ENCODE measurements at regions not wholly inside any gene's neighbourhood (a gene's known extent, or its start where the extent isn't known, plus 50 kb on each side); places are given as distances from the start of the nearest gene placed in this dataset.

DNA sequence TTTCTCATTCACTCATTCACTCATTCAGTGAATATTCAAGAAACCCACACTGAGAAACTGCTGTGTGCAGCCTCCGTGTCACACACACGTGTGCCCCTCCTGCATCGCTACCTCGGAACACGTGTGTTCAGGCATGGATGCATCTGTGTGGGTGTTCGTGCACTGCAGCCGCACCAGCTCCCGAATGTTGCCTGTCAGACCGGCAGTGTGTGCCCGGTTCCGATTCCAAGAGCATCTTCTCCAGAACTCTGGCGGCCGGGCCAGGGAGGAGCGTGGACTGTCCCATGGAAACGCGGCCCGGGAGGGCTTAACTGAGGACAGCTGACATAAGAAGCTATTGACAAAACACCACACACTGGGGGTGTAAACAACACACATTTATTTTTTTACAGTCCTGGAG is 216.0 kb downstream of the DLL1 start (continued):
- TF ChIP-seq, protein P1, sequence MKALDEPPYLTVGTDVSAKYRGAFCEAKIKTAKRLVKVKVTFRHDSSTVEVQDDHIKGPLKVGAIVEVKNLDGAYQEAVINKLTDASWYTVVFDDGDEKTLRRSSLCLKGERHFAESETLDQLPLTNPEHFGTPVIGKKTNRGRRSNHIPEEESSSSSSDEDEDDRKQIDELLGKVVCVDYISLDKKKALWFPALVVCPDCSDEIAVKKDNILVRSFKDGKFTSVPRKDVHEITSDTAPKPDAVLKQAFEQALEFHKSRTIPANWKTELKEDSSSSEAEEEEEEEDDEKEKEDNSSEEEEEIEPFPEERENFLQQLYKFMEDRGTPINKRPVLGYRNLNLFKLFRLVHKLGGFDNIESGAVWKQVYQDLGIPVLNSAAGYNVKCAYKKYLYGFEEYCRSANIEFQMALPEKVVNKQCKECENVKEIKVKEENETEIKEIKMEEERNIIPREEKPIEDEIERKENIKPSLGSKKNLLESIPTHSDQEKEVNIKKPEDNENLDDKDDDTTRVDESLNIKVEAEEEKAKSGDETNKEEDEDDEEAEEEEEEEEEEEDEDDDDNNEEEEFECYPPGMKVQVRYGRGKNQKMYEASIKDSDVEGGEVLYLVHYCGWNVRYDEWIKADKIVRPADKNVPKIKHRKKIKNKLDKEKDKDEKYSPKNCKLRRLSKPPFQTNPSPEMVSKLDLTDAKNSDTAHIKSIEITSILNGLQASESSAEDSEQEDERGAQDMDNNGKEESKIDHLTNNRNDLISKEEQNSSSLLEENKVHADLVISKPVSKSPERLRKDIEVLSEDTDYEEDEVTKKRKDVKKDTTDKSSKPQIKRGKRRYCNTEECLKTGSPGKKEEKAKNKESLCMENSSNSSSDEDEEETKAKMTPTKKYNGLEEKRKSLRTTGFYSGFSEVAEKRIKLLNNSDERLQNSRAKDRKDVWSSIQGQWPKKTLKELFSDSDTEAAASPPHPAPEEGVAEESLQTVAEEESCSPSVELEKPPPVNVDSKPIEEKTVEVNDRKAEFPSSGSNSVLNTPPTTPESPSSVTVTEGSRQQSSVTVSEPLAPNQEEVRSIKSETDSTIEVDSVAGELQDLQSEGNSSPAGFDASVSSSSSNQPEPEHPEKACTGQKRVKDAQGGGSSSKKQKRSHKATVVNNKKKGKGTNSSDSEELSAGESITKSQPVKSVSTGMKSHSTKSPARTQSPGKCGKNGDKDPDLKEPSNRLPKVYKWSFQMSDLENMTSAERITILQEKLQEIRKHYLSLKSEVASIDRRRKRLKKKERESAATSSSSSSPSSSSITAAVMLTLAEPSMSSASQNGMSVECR (CRISPR knock-in tag; IDR thresholded peaks at IDR 0.05; ENCODE audit: borderline replicate concordance) = no peak
- TF ChIP-seq ZNF232 (CRISPR knock-in tag; IDR thresholded peaks at IDR 0.05) (no peak), NFATC4 (CRISPR knock-in tag; IDR thresholded peaks at IDR 0.05) (no peak), JAZF1 (CRISPR knock-in tag; IDR thresholded peaks at IDR 0.05) (no peak)

DNA sequence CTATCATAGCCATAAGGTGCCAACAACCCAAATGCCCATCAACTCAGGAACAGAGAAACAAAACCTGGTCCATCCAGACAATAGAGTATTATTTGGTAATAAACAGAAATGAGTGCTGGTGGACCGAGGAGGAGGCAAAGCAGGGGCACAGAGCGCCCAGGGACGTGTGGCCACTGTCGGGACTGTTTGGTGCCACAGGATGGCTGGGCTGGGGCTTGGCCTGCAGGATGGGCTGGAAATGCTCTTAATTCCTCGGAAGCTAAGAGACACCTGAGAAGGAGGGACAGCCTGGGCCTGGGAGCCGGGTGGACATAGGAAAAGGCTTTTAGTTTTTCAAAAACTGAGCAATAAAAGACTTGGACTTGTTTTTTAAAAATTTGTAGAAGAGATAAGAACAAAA is 216.4 kb downstream of the DLL1 start:
- H3K4me3 Mint-ChIP-seq = no peak overlapping the region
- TF ChIP-seq, protein P2, sequence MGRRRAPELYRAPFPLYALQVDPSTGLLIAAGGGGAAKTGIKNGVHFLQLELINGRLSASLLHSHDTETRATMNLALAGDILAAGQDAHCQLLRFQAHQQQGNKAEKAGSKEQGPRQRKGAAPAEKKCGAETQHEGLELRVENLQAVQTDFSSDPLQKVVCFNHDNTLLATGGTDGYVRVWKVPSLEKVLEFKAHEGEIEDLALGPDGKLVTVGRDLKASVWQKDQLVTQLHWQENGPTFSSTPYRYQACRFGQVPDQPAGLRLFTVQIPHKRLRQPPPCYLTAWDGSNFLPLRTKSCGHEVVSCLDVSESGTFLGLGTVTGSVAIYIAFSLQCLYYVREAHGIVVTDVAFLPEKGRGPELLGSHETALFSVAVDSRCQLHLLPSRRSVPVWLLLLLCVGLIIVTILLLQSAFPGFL (CRISPR knock-in tag; IDR thresholded peaks at IDR 0.05; ENCODE audit: borderline replicate concordance) = no peak
- TF ChIP-seq RELA (CRISPR knock-in tag; IDR thresholded peaks at IDR 0.05; ENCODE audit: borderline replicate concordance) (no peak), ZNF671 (CRISPR knock-in tag; IDR thresholded peaks at IDR 0.05) (no peak), FOXP1 (CRISPR knock-in tag; IDR thresholded peaks at IDR 0.05; ENCODE audit: borderline replicate concordance) (no peak), MYBL2 (CRISPR knock-in tag; IDR thresholded peaks at IDR 0.05) (no peak)
- DNase-seq (ENCODE audit: low spot score) (no peak), ATAC-seq (no peak)
- ChIA-PET CTCF (no interaction called here), POLR2A (no interaction called here)
- peaks cover 4% of the 10 kb centered on the region for H3K27me3 Mint-ChIP-seq (ENCODE audit: low read depth)
- peaks cover 20% of the 10 kb centered on the region for H3K36me3 Mint-ChIP-seq
- peaks cover 40% of the 10 kb centered on the region for H3K9me3 Mint-ChIP-seq
- 0 out of 2 replicates have a peak, but pooled peaks cover 4% of the 10 kb centered on the region for H3K4me1 Mint-ChIP-seq
- no peak overlapping the region for H3K27ac Mint-ChIP-seq

DNA sequence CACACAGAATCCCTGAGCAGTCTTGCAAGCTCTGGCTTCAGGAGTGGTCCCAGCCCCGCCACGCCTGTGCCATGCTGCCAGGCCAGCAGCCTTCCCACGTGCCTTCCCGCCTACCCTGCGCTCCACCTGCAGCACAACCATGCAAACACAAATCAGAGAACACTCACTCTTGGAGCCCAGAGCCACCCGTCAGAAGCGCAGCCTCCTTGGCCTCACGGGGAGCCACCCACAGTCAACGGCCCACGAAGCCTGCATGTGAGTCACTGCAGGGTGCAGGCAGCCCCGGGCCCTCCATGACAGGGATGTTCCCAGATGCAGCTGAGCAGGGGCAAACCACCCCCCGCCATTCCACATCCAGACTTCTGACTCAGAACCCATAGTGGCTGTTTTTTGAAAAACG is 217.0 kb downstream of the DLL1 start:
- DNase-seq (ENCODE audit: low spot score) (no peak), ATAC-seq (no peak)
- Mint-ChIP-seq H3K36me3 (peaks cover 18% of the 10 kb centered on the region), H3K9me3 (peaks cover 39% of the 10 kb centered on the region), H3K27me3 (ENCODE audit: low read depth) (peaks cover 4% of the 10 kb centered on the region; the same call in 1 of the 2 replicates), H3K4me1 (0 out of 2 replicates have a peak, but pooled peaks cover 4% of the 10 kb centered on the region), H3K4me3 (no peak overlapping the region), H3K27ac (no peak overlapping the region)
- ChIA-PET POLR2A (no interaction called here), CTCF (no interaction called here)
- TF ChIP-seq ZNF263 (CRISPR knock-in tag; IDR thresholded peaks at IDR 0.05; ENCODE audit: low read depth) = no peak
- TF ChIP-seq FOXJ3 (CRISPR knock-in tag; IDR thresholded peaks at IDR 0.05; ENCODE audit: borderline replicate concordance) = no peak
- no peak for TF ChIP-seq FOXK1 (CRISPR knock-in tag; IDR thresholded peaks at IDR 0.05)

DNA sequence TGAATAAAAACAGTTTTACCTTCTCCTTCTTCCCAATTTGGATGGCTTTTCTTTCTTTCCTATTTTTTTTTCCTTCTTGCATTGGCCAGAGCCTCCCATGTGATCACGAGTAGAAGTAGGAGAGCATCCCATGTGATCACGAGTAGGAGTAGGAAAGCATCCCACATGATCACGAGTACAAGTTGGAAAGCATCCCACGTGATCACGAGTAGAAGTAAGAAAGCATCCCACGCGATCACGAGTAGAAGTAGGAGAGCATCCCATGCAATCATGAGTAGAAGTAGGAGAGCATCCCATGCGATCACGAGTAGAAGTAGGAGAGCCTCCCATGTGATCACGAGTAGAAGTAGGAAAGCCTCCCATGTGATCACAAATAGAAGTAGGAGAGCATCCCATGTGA is 218.6 kb downstream of the DLL1 start:
- peaks cover 4% of the 10 kb centered on the region; the same call in 1 of the 2 replicates for H3K27me3 Mint-ChIP-seq (ENCODE audit: low read depth)
- DNase-seq (ENCODE audit: low spot score) = no peak
- H3K4me3 Mint-ChIP-seq = no peak overlapping the region
- ChIA-PET POLR2A (no interaction called here), CTCF (no interaction called here)
- peaks cover 15% of the 10 kb centered on the region for H3K36me3 Mint-ChIP-seq
- H3K27ac Mint-ChIP-seq = no peak overlapping the region
- H3K4me1 Mint-ChIP-seq = 0 out of 2 replicates have a peak, but pooled peaks cover 4% of the 10 kb centered on the region
- H3K9me3 Mint-ChIP-seq = peaks cover 36% of the 10 kb centered on the region
- ATAC-seq = no peak
- TF ChIP-seq, protein P3, sequence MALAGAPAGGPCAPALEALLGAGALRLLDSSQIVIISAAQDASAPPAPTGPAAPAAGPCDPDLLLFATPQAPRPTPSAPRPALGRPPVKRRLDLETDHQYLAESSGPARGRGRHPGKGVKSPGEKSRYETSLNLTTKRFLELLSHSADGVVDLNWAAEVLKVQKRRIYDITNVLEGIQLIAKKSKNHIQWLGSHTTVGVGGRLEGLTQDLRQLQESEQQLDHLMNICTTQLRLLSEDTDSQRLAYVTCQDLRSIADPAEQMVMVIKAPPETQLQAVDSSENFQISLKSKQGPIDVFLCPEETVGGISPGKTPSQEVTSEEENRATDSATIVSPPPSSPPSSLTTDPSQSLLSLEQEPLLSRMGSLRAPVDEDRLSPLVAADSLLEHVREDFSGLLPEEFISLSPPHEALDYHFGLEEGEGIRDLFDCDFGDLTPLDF (CRISPR knock-in tag; IDR thresholded peaks at IDR 0.05) = no peak
- TF ChIP-seq, protein P4, sequence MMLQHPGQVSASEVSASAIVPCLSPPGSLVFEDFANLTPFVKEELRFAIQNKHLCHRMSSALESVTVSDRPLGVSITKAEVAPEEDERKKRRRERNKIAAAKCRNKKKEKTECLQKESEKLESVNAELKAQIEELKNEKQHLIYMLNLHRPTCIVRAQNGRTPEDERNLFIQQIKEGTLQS (CRISPR knock-in tag; conservative IDR thresholded peaks at IDR 0.05) = no peak
- no peak for TF ChIP-seq ZNF121 (CRISPR knock-in tag; IDR thresholded peaks at IDR 0.05)
- TF ChIP-seq OVOL2 (CRISPR knock-in tag; IDR thresholded peaks at IDR 0.05; ENCODE audit: borderline replicate concordance) = no peak
- TF ChIP-seq, protein P5, sequence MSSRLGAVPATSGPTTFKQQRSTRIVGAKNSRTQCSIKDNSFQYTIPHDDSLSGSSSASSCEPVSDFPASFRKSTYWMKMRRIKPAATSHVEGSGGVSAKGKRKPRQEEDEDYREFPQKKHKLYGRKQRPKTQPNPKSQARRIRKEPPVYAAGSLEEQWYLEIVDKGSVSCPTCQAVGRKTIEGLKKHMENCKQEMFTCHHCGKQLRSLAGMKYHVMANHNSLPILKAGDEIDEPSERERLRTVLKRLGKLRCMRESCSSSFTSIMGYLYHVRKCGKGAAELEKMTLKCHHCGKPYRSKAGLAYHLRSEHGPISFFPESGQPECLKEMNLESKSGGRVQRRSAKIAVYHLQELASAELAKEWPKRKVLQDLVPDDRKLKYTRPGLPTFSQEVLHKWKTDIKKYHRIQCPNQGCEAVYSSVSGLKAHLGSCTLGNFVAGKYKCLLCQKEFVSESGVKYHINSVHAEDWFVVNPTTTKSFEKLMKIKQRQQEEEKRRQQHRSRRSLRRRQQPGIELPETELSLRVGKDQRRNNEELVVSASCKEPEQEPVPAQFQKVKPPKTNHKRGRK (CRISPR knock-in tag; IDR thresholded peaks at IDR 0.05; ENCODE audit: borderline replicate concordance) = no peak
- TF ChIP-seq, protein P6, sequence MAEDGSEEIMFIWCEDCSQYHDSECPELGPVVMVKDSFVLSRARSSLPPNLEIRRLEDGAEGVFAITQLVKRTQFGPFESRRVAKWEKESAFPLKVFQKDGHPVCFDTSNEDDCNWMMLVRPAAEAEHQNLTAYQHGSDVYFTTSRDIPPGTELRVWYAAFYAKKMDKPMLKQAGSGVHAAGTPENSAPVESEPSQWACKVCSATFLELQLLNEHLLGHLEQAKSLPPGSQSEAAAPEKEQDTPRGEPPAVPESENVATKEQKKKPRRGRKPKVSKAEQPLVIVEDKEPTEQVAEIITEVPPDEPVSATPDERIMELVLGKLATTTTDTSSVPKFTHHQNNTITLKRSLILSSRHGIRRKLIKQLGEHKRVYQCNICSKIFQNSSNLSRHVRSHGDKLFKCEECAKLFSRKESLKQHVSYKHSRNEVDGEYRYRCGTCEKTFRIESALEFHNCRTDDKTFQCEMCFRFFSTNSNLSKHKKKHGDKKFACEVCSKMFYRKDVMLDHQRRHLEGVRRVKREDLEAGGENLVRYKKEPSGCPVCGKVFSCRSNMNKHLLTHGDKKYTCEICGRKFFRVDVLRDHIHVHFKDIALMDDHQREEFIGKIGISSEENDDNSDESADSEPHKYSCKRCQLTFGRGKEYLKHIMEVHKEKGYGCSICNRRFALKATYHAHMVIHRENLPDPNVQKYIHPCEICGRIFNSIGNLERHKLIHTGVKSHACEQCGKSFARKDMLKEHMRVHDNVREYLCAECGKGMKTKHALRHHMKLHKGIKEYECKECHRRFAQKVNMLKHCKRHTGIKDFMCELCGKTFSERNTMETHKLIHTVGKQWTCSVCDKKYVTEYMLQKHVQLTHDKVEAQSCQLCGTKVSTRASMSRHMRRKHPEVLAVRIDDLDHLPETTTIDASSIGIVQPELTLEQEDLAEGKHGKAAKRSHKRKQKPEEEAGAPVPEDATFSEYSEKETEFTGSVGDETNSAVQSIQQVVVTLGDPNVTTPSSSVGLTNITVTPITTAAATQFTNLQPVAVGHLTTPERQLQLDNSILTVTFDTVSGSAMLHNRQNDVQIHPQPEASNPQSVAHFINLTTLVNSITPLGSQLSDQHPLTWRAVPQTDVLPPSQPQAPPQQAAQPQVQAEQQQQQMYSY (CRISPR knock-in tag; IDR thresholded peaks at IDR 0.05) = no peak
- TF ChIP-seq GABPB1 (CRISPR knock-in tag; IDR thresholded peaks at IDR 0.05) = no peak

Measured in WTC11 (cell line).